B cell (primary cell): ENCODE measurements at regions not wholly inside any gene's neighbourhood (a gene's known extent, or its start where the extent isn't known, plus 50 kb on each side); places are given as distances from the start of the nearest gene placed in this dataset.

Source experiments
- CTCF ChIP-seq: fragments of 200-600 bp; IDR thresholded peaks from one replicate; pipeline ENCODE4 v1.8.0; 2022; ENCODE audit warnings: antibody characterized with exemption, mild to moderate bottlenecking
- EZH2 ChIP-seq: IDR thresholded peaks from 2 replicates; pipeline ENCODE4 v1.6.1; 2012; ENCODE audit warnings: borderline replicate concordance, low read depth, mild to moderate bottlenecking, moderate library complexity, low read length; ENCODE audit not compliant: insufficient read depth, poor library complexity, severe bottlenecking

GRCh38 chr11:112506852-112507251 lies 246.2 kb upstream of the PLET1 start:
- TF ChIP-seq CTCF: no peak
- TF ChIP-seq EZH2: no peak
